OCI-LY3 (cell line): ENCODE measurements at regions not wholly inside any gene's neighbourhood (a gene's known extent, or its start where the extent isn't known, plus 50 kb on each side); places are given as distances from the start of the nearest gene placed in this dataset.

Source experiments
- H2AFZ ChIP-seq: fragments of 200-600, 300-600 bp; shearing (Covaris generic); 2 replicates; pipeline ENCODE4 v1.6.0; 2014; ENCODE audit warnings: antibody characterized with exemption, low read depth, low read length
- H3K27ac ChIP-seq: fragments of 200-600, 300-600 bp; sonication (generic); 2 replicates; pipeline ENCODE4 v1.5.1; 2014; ENCODE audit warnings: mild to moderate bottlenecking, low read length, moderate library complexity, mixed read lengths
- H3K27me3 ChIP-seq: fragments of 200-600, 300-600 bp; sonication (generic); 2 replicates; pipeline ENCODE4 v1.6.1; 2014; ENCODE audit warnings: low read depth, low read length, mixed read lengths
- H3K36me3 ChIP-seq: fragments of 200-600, 300-600 bp; sonication (generic); replicated peaks from 2 replicates; pipeline ENCODE3; 2014; ENCODE audit warnings: low read depth, low read length, mixed read lengths
- H3K4me1 ChIP-seq: fragments of 300-600, 200-600 bp; sonication (generic); 2 replicates; pipeline ENCODE4 v1.6.1; 2014; ENCODE audit warnings: low read length, mixed read lengths
- H3K4me2 ChIP-seq: fragments of 200-600, 300-600 bp; sonication (generic); 2 replicates; pipeline ENCODE4 v1.6.1; 2014; ENCODE audit warnings: low read length, mixed read lengths
- H3K4me3 ChIP-seq: fragments of 300-600, 200-600 bp; sonication (generic); 2 replicates; pipeline ENCODE4 v1.5.1; 2014; ENCODE audit warnings: antibody characterized with exemption, mild to moderate bottlenecking, low read length, moderate library complexity
- H3K79me2 ChIP-seq: fragments of 300-600, 200-600 bp; shearing (Covaris generic); 2 replicates; pipeline ENCODE4 v1.6.1; 2014; ENCODE audit warnings: mild to moderate bottlenecking, low read length, mixed read lengths
- H3K9ac ChIP-seq: fragments of 300-600, 200-600 bp; shearing (Covaris generic); 2 replicates; pipeline ENCODE4 v1.6.0; 2014; ENCODE audit warnings: mild to moderate bottlenecking, low read length, moderate library complexity
- H3K9me3 ChIP-seq: fragments of 200-600, 300-600 bp; shearing (Covaris generic); 2 replicates; pipeline ENCODE4 v1.6.1; 2014; ENCODE audit warnings: low read length, mixed read lengths; ENCODE audit not compliant: insufficient read depth
- H4K20me1 ChIP-seq: fragments of 200-600, 300-600 bp; sonication (generic); 2 replicates; pipeline ENCODE4 v1.6.1; 2016; ENCODE audit warnings: low read length, mixed read lengths; ENCODE audit not compliant: insufficient read depth
- CTCF ChIP-seq: fragments of 200-600, 300-600 bp; sonication (generic); IDR thresholded peaks from 2 replicates; pipeline ENCODE4 v1.5.1; 2014; ENCODE audit warnings: antibody characterized with exemption, low read length, low read depth
- EZH2phosphoT487 ChIP-seq: fragments of 200-600 bp; shearing (Covaris generic); IDR thresholded peaks from 2 replicates; pipeline ENCODE4 v1.6.1; 2018; ENCODE audit warnings: antibody characterized with exemption, mixed run types, low read depth

GRCh38 chr12:87642245-87642644 lies 387.0 kb downstream of the C12orf50 start:
- H4K20me1 ChIP-seq, result no peaks in the 10 kb centered on the region
- H3K4me1 ChIP-seq, result no peaks in the 10 kb centered on the region
- no peak overlapping the region for H3K9ac ChIP-seq
- no peaks in the 10 kb centered on the region for H3K9me3 ChIP-seq
- H3K4me3 ChIP-seq, result no peak overlapping the region
- H2AFZ ChIP-seq, result no peak overlapping the region
- H3K4me2 ChIP-seq, result no peak overlapping the region
- H3K27me3 ChIP-seq, result no peaks in the 10 kb centered on the region
- H3K27ac ChIP-seq, result no peak overlapping the region
- H3K36me3 ChIP-seq, result no peaks in the 10 kb centered on the region
- TF ChIP-seq EZH2phosphoT487 (no peak), CTCF (no peak)
- no peaks in the 10 kb centered on the region for H3K79me2 ChIP-seq

GRCh38 chr12:87618199-87618598 lies 411.0 kb downstream of the C12orf50 start:
- Histone ChIP-seq H2AFZ (no peak overlapping the region), H3K4me1 (no peaks in the 10 kb centered on the region), H3K9ac (no peak overlapping the region), H3K27ac (no peak overlapping the region), H3K36me3 (no peaks in the 10 kb centered on the region), H4K20me1 (no peaks in the 10 kb centered on the region), H3K4me2 (no peak overlapping the region), H3K79me2 (no peaks in the 10 kb centered on the region), H3K9me3 (no peaks in the 10 kb centered on the region), H3K27me3 (no peaks in the 10 kb centered on the region), H3K4me3 (no peak overlapping the region)
- no peak for TF ChIP-seq CTCF
- TF ChIP-seq EZH2phosphoT487, result no peak

GRCh38 chr12:87612996-87613395 lies 416.2 kb downstream of the C12orf50 start:
- TF ChIP-seq CTCF (no peak), EZH2phosphoT487 (no peak)

GRCh38 chr12:87608321-87608720 lies 420.9 kb downstream of the C12orf50 start:
- Histone ChIP-seq H3K4me3 (no peak overlapping the region), H3K4me1 (no peaks in the 10 kb centered on the region), H3K9me3 (no peaks in the 10 kb centered on the region; the same call in 1 of the 2 replicates), H2AFZ (no peak overlapping the region), H3K27me3 (no peaks in the 10 kb centered on the region), H3K36me3 (no peaks in the 10 kb centered on the region), H3K79me2 (no peaks in the 10 kb centered on the region), H3K9ac (no peak overlapping the region), H3K27ac (no peak overlapping the region), H4K20me1 (no peaks in the 10 kb centered on the region), H3K4me2 (no peak overlapping the region)
- TF ChIP-seq EZH2phosphoT487, result no peak
- no peak for TF ChIP-seq CTCF

More at GRCh38 chr12:87612996-87613395, 416.2 kb downstream of the C12orf50 start:
- Histone ChIP-seq H3K9ac (no peak overlapping the region), H3K9me3 (no peaks in the 10 kb centered on the region), H3K4me2 (no peak overlapping the region), H3K79me2 (no peaks in the 10 kb centered on the region), H3K27ac (no peak overlapping the region), H3K27me3 (no peaks in the 10 kb centered on the region), H3K4me3 (no peak overlapping the region), H2AFZ (no peak overlapping the region), H3K36me3 (no peaks in the 10 kb centered on the region), H4K20me1 (no peaks in the 10 kb centered on the region), H3K4me1 (no peaks in the 10 kb centered on the region)
